Right atrium auricular region (tissue), 2 donors: ENCODE measurements at regions not wholly inside any gene's neighbourhood (a gene's known extent, or its start where the extent isn't known, plus 50 kb on each side); places are given as distances from the start of the nearest gene placed in this dataset.

Source experiments
- DNase-seq: peaks from one replicate; pipeline ENCODE4 v3.0.0-alpha.2; 2019; ENCODE audit warnings: low spot score
- H3K27ac ChIP-seq, 2 donors: fragments of 200-600 bp; sonication (generic); 1 replicate in 1 of 2; 2 replicates in 1 of 2; pipeline ENCODE4 v1.5.1; 2016 to 2019
- H3K27me3 ChIP-seq, 2 donors: fragments of 200-600 bp; sonication (generic); one replicate each; pipeline versions ENCODE4 v1.5.1 to v1.6.0; 2017 to 2019
- H3K36me3 ChIP-seq: fragments of 200-600 bp; sonication (generic); one replicate; pipeline ENCODE4 v1.5.1; 2016
- H3K4me1 ChIP-seq, 2 donors: fragments of 200-600 bp; sonication (generic); one replicate each; pipeline versions ENCODE4 v1.5.1 to v1.6.0; 2017 to 2019
- H3K4me3 ChIP-seq, 2 donors: fragments of 200-600 bp; sonication (generic); 1 replicate in 1 of 2; 2 replicates in 1 of 2; pipeline ENCODE4 v1.5.1; 2017 to 2019; ENCODE audit warnings: mild to moderate bottlenecking in 1 of 2, moderate library complexity in 1 of 2
- H3K9me3 ChIP-seq, 2 donors: fragments of 200-600 bp; sonication (generic); one replicate each; pipeline ENCODE4 v1.5.1; 2019
- TF ChIP-seq, protein P1 (sequence below), 2 donors: fragments of 200-600 bp; sonication (generic); IDR thresholded peaks; one replicate each; pipeline ENCODE4 v1.5.1; 2019; ENCODE audit warnings: antibody characterized with exemption in 2 of 2

DNA sequence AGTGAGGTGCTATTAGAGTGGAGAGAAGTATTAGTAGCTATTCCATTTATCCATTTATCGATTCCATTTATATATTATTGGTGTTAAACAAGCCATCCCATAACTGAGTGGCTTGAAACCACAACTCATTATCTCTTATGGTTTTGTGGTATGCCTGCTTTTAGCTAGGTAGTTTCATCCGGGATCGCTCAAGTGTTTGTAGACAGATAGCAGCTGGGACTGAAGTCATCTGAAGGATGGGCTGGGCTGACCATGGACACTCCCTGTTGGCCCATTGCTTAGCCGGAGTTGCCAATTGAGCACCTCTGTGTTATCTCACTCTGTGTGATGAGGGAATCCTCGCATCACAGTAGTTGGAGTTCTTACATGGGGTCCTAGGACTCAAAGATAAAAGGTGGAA lies 622.5 kb downstream of the PLA2G4A start:
- H3K27ac ChIP-seq = no peak overlapping the region
- TF ChIP-seq, protein P1, sequence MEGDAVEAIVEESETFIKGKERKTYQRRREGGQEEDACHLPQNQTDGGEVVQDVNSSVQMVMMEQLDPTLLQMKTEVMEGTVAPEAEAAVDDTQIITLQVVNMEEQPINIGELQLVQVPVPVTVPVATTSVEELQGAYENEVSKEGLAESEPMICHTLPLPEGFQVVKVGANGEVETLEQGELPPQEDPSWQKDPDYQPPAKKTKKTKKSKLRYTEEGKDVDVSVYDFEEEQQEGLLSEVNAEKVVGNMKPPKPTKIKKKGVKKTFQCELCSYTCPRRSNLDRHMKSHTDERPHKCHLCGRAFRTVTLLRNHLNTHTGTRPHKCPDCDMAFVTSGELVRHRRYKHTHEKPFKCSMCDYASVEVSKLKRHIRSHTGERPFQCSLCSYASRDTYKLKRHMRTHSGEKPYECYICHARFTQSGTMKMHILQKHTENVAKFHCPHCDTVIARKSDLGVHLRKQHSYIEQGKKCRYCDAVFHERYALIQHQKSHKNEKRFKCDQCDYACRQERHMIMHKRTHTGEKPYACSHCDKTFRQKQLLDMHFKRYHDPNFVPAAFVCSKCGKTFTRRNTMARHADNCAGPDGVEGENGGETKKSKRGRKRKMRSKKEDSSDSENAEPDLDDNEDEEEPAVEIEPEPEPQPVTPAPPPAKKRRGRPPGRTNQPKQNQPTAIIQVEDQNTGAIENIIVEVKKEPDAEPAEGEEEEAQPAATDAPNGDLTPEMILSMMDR (IDR thresholded peaks at IDR 0.05) = no peak
- no peaks in the 10 kb centered on the region for H3K27me3 ChIP-seq
- H3K4me1 ChIP-seq = no peaks in the 10 kb centered on the region
- H3K9me3 ChIP-seq = no peaks in the 10 kb centered on the region
- H3K36me3 ChIP-seq = no peaks in the 10 kb centered on the region
- no peak for DNase-seq
- no peak overlapping the region for H3K4me3 ChIP-seq

DNA sequence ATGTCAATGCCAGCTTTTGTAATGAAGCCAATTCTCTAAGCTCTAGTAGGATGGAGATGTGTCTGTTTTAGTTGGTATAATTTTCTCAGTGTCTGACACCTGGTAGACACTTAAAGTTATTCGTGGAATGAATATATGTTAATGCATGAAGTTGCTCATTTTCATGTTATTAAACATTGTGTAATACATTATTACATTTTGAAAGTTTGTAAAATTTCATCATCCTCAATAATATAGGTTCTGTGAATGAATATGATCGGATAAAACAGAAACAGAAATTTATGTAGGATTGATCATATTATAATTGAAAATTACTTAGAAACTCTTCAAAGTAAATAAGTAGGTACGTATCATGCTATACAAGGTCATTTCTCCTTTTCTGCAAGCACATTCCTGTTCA lies 625.3 kb downstream of the PLA2G4A start:
- TF ChIP-seq, protein P1 (IDR thresholded peaks at IDR 0.05) = no peak
- Histone ChIP-seq H3K27ac (no peak overlapping the region), H3K4me3 (no peak overlapping the region), H3K36me3 (no peaks in the 10 kb centered on the region), H3K9me3 (no peaks in the 10 kb centered on the region), H3K4me1 (no peaks in the 10 kb centered on the region), H3K27me3 (no peaks in the 10 kb centered on the region)
- DNase-seq = no peak

DNA sequence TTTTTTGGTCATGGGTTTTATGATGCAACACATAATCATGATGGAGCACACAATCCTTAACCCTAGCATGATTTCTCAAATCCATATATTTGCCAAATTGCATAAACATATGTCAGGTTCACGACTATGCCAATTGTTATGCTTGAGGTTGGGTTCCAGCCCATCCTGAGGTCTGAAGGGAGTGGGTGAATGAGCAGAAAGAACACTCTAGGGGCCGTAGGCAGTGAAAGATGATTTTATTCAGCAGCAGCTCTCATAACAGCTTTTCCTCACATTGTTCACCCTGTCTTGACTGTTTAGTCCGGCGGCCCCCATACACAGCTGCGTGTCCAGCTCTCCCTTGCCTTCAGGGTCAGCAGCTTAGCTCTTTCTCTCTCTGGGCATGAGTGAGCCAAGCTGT lies 627.7 kb downstream of the PLA2G4A start:
- H3K9me3 ChIP-seq = no peaks in the 10 kb centered on the region
- H3K27me3 ChIP-seq = no peaks in the 10 kb centered on the region
- no peak overlapping the region for H3K27ac ChIP-seq
- TF ChIP-seq, protein P1 (IDR thresholded peaks at IDR 0.05) = no peak
- no peaks in the 10 kb centered on the region for H3K36me3 ChIP-seq
- no peak for DNase-seq
- no peak overlapping the region for H3K4me3 ChIP-seq
- no peaks in the 10 kb centered on the region for H3K4me1 ChIP-seq

DNA sequence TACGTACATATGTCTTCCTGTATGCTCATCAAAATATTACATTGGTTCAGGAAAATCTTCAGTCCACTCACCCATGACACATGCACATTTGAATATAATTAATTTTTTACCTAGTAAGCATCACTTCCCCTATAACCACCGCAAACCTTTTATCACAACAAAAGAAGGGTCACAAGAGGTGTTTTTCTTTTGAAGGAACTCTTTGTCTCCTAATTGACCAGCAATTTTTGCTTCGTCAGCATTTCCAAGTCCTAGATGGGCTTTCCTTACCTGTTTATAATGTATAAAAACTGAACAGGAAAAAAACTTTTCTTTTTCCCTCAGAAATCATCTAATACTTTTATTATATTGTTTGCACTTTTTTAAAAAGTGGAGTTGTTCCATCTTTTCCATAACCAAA lies 631.3 kb downstream of the PLA2G4A start:
- no peak overlapping the region for H3K27ac ChIP-seq
- no peaks in the 10 kb centered on the region for H3K4me1 ChIP-seq
- H3K9me3 ChIP-seq = peaks cover 3 to 15% of the 10 kb centered on the region in 2 donors
- TF ChIP-seq, protein P1 (IDR thresholded peaks at IDR 0.05) = no peak
- H3K36me3 ChIP-seq = no peaks in the 10 kb centered on the region
- DNase-seq = no peak
- H3K27me3 ChIP-seq = no peaks in the 10 kb centered on the region
- H3K4me3 ChIP-seq = no peak overlapping the region

DNA sequence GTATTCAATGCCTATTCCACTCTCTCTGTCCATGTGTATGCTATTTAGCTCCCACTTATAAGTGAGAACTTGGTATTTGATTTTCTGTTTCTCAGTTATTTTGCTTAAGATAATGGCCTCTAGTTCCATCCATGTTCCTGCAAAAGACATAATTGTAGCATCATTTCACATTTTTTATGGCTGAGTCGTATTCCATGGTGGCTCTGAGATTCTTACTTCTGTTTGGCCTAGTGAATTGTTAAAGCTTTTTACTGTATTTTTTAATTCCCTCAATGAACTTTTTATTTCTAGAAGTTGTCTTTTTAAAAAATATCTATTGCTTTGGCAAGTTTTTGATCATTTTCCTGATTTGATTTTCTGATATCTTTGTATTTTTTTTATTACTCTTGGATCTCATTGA lies 635.6 kb downstream of the PLA2G4A start:
- Histone ChIP-seq H3K36me3 (no peaks in the 10 kb centered on the region), H3K27ac (no peak overlapping the region), H3K4me1 (no peaks in the 10 kb centered on the region), H3K9me3 (peaks cover 3 to 20% of the 10 kb centered on the region in 2 donors), H3K27me3 (no peaks in the 10 kb centered on the region), H3K4me3 (no peak overlapping the region)
- DNase-seq = no peak
- TF ChIP-seq, protein P1 (IDR thresholded peaks at IDR 0.05) = no peak

DNA sequence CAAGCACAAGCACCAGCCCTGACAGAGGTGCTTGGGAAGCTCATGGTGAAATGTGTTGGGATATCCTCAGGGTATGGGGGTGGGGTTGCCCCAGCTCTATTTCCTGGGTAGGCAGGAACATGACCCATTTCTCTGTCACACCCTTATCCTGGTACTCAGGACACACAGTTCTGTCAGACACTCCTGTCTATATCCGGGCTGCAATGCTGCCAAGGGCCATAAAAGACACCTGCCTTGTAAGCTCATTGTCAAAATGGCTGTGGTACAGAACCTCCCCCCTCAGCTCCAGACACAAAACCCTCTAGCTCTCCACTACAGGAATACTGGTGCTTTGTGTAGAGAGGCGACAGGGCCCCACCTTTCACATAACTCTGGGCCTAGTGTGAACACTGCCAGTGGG lies 636.7 kb downstream of the PLA2G4A start:
- no peaks in the 10 kb centered on the region for H3K4me1 ChIP-seq
- no peaks in the 10 kb centered on the region for H3K27me3 ChIP-seq
- no peaks in the 10 kb centered on the region for H3K36me3 ChIP-seq
- H3K4me3 ChIP-seq = no peak overlapping the region
- TF ChIP-seq, protein P1 (IDR thresholded peaks at IDR 0.05) = no peak
- peaks cover 3 to 20% of the 10 kb centered on the region in 2 donors for H3K9me3 ChIP-seq
- no peak for DNase-seq
- no peak overlapping the region for H3K27ac ChIP-seq
